MM.1S (cell line): ENCODE measurements at regions not wholly inside any gene's neighbourhood (a gene's known extent, or its start where the extent isn't known, plus 50 kb on each side); places are given as distances from the start of the nearest gene placed in this dataset.

ENCODE experiments used
- DNase-seq: peaks from one replicate; pipeline ENCODE4 v3.0.0-alpha.2; 2015
- H2AFZ ChIP-seq: fragments of 300-600 bp; sonication (generic); 2 replicates; pipeline ENCODE4 v1.6.0; 2016; ENCODE audit warnings: antibody characterized with exemption, low read length
- H3F3A ChIP-seq: fragments of 300-600 bp; sonication (generic); 2 replicates; pipeline ENCODE4 v1.6.1; 2016; ENCODE audit warnings: mild to moderate bottlenecking, antibody characterized with exemption, low read length, moderate library complexity, mixed read lengths; ENCODE audit not compliant: insufficient read depth
- H3K27ac ChIP-seq: fragments of 300-600 bp; sonication (generic); 2 replicates; pipeline ENCODE4 v1.5.1; 2016; ENCODE audit warnings: mild to moderate bottlenecking, low read length
- H3K27me3 ChIP-seq: fragments of 300-600 bp; sonication (generic); replicated peaks from 2 replicates; pipeline ENCODE4 v1.6.0; 2016; ENCODE audit warnings: low read length; ENCODE audit not compliant: insufficient read depth
- H3K36me3 ChIP-seq: fragments of 300-600 bp; sonication (generic); replicated peaks from 2 replicates; pipeline ENCODE4 v1.6.1; 2016; ENCODE audit warnings: mild to moderate bottlenecking, low read length, mixed read lengths; ENCODE audit not compliant: insufficient read depth
- H3K4me1 ChIP-seq: fragments of 300-600 bp; sonication (generic); 2 replicates; pipeline ENCODE4 v1.6.1; 2016; ENCODE audit warnings: low read length, mixed read lengths
- H3K4me2 ChIP-seq: fragments of 300-600 bp; sonication (generic); 2 replicates; pipeline ENCODE4 v1.6.0; 2016; ENCODE audit warnings: low read depth, low read length
- H3K4me3 ChIP-seq: fragments of 300-600 bp; sonication (generic); 2 replicates; pipeline ENCODE4 v1.5.1; 2016; ENCODE audit warnings: low read length, mixed read lengths
- H3K79me2 ChIP-seq: fragments of 300-600 bp; sonication (generic); 2 replicates; pipeline ENCODE4 v1.6.1; 2016; ENCODE audit warnings: mixed run types, low read length, mixed read lengths
- H3K9ac ChIP-seq: fragments of 300-600 bp; sonication (generic); 2 replicates; pipeline ENCODE4 v1.6.1; 2016; ENCODE audit warnings: low read length, mixed read lengths
- H3K9me2 ChIP-seq: fragments of 300-600 bp; sonication (generic); replicated peaks from 2 replicates; pipeline ENCODE4 v1.6.1; 2016; ENCODE audit warnings: mild to moderate bottlenecking, low read length, mixed read lengths; ENCODE audit not compliant: insufficient read depth
- H3K9me3 ChIP-seq: fragments of 300-600 bp; sonication (generic); replicated peaks from 2 replicates; pipeline ENCODE4 v1.6.1; 2016; ENCODE audit warnings: mild to moderate bottlenecking, low read length, mixed read lengths; ENCODE audit not compliant: insufficient read depth
- H4K20me1 ChIP-seq: fragments of 300-600 bp; sonication (generic); 2 replicates; pipeline ENCODE4 v1.6.1; 2016; ENCODE audit warnings: mild to moderate bottlenecking, low read length, moderate library complexity, mixed read lengths; ENCODE audit not compliant: insufficient read depth
- EZH2 ChIP-seq: fragments of 300-600 bp; sonication (generic); optimal IDR thresholded peaks from 2 replicates; pipeline ENCODE3; 2017; ENCODE audit warnings: low read depth, mild to moderate bottlenecking, antibody characterized with exemption, low read length, mixed read lengths
- EZH2phosphoT487 ChIP-seq: fragments of 300-600 bp; sonication (generic); IDR thresholded peaks from 2 replicates; pipeline ENCODE4 v1.6.1; 2018; ENCODE audit warnings: antibody characterized with exemption, low read length
- TF ChIP-seq, protein P1 (sequence below): fragments of 300-600 bp; sonication (generic); IDR thresholded peaks from 2 replicates; pipeline ENCODE4 v1.5.1; 2016; ENCODE audit warnings: antibody characterized with exemption, low read length, mixed read lengths

DNA sequence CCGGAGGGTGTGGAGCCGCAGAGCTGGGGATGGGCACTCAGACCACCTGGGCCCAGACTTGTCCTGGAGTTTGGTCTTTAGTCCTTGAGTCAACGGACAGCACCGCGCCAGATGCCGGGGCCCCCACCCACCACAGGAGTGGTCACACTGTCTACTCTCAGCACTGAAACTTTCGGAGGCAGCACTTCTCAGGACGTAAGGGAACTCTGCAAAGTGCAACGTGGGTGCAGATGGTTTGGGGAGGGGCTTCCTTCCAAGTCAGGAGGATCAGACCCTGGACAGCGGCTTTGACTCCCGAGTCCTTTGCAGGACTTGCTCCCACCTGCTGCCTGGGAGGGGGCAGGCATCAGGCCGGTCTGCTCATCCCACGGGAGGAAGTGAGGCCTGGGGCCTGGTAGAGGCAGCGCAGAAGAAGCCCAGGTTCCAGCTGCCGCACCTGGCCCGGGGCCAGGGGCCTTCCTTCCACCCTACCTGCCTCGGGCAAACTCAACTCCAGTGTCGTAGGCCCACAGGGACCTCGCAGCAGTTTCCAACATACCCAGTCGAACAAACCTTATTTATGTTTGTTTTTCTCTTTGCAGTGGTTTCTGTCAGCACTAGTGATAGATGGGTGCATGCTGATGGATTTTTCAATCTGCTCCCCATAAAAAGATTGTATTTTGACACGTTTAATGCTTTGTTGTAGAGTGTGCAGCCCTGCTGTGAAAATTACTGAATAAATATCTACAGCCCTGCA lies 149.8 kb upstream of the PPP1R26 start:
- H3K9me2 ChIP-seq, result no peaks in the 10 kb centered on the region
- TF ChIP-seq EZH2phosphoT487 (no peak), EZH2 (no peak)
- TF ChIP-seq, protein P1, sequence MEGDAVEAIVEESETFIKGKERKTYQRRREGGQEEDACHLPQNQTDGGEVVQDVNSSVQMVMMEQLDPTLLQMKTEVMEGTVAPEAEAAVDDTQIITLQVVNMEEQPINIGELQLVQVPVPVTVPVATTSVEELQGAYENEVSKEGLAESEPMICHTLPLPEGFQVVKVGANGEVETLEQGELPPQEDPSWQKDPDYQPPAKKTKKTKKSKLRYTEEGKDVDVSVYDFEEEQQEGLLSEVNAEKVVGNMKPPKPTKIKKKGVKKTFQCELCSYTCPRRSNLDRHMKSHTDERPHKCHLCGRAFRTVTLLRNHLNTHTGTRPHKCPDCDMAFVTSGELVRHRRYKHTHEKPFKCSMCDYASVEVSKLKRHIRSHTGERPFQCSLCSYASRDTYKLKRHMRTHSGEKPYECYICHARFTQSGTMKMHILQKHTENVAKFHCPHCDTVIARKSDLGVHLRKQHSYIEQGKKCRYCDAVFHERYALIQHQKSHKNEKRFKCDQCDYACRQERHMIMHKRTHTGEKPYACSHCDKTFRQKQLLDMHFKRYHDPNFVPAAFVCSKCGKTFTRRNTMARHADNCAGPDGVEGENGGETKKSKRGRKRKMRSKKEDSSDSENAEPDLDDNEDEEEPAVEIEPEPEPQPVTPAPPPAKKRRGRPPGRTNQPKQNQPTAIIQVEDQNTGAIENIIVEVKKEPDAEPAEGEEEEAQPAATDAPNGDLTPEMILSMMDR, result no peak
- H3F3A ChIP-seq, result no peaks in the 10 kb centered on the region
- H3K4me3 ChIP-seq, result no peak overlapping the region
- H3K27ac ChIP-seq, result no peak overlapping the region
- peaks cover 66% of the 10 kb centered on the region for H3K27me3 ChIP-seq
- H4K20me1 ChIP-seq, result no peaks in the 10 kb centered on the region
- no peaks in the 10 kb centered on the region for H3K79me2 ChIP-seq
- no peak overlapping the region for H3K9ac ChIP-seq
- H3K9me3 ChIP-seq, result no peaks in the 10 kb centered on the region
- no peaks in the 10 kb centered on the region for H3K36me3 ChIP-seq
- no peak for DNase-seq
- no peak overlapping the region for H2AFZ ChIP-seq
- H3K4me2 ChIP-seq, result no peak overlapping the region
- no peaks in the 10 kb centered on the region for H3K4me1 ChIP-seq

DNA sequence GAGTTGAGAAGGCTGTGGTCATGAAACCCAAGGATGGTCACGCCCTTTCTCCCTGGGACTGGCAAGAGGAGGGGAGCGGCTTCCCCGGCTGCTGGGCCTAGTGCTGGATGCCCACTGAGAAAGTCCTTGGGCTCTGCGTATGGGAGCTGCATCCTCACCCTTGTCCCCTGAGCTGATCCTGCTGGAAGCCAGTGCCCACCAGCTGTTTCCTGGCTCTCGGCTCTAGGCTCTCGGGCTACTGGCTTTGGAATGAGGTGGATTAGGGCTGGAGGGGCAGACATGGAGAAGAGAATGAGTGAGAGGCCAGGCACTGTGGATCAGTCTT lies 149.3 kb upstream of the PPP1R26 start:
- no peak overlapping the region for H3K27ac ChIP-seq
- no peaks in the 10 kb centered on the region for H3K9me2 ChIP-seq
- no peak overlapping the region for H3K4me2 ChIP-seq
- no peaks in the 10 kb centered on the region for H3K36me3 ChIP-seq
- H3K27me3 ChIP-seq, result peaks cover 71% of the 10 kb centered on the region
- no peaks in the 10 kb centered on the region for H4K20me1 ChIP-seq
- H2AFZ ChIP-seq, result no peak overlapping the region
- no peaks in the 10 kb centered on the region for H3K4me1 ChIP-seq
- H3F3A ChIP-seq, result no peaks in the 10 kb centered on the region
- TF ChIP-seq EZH2, result no peak
- no peaks in the 10 kb centered on the region for H3K79me2 ChIP-seq
- H3K9ac ChIP-seq, result no peak overlapping the region
- H3K9me3 ChIP-seq, result no peaks in the 10 kb centered on the region
- no peak for DNase-seq
- no peak overlapping the region for H3K4me3 ChIP-seq

DNA sequence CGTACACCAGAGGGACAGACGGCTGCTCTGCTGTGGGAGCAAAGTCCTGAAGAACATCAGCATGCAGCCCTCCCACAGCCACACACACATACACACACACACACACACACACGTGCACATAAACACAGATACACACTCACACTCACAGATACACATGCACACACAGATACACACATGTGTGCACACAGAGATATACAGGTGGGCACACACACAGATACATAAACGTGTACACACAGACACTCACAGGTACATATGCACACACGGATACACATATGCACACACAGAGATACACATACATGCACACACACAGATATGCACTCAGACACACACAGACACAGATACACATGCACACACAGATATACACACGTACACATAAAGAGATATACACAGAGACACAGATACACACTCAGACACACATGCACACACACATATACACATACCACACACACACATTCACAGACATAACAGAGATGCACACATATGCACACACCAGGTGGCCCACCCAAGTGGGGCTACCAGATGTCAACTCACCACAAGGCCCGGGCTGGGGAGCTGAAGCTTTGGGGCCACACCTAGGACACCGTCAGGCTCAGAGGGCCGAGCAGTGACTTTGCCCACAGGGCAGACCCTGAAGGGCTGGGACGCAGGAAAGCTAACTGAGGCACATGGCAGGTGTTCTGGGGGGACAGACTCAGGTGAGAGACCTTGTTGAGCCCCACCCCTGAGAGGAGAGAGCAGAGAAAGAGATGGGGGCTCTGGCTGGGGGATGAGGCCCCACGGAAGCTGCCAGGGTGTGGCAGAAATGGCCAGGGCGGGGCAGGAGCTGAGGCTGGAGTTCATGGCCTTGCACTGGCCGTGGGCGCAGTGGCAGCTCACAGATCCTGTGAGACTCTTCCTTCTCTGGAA lies 148.6 kb upstream of the PPP1R26 start:
- H2AFZ ChIP-seq, result no peak overlapping the region
- H4K20me1 ChIP-seq, result no peaks in the 10 kb centered on the region
- H3K9me2 ChIP-seq, result no peaks in the 10 kb centered on the region
- H3K4me2 ChIP-seq, result no peak overlapping the region
- no peaks in the 10 kb centered on the region for H3K79me2 ChIP-seq
- H3K36me3 ChIP-seq, result no peaks in the 10 kb centered on the region
- H3K9ac ChIP-seq, result no peak overlapping the region
- H3K4me3 ChIP-seq, result no peak overlapping the region
- H3F3A ChIP-seq, result no peaks in the 10 kb centered on the region
- H3K9me3 ChIP-seq, result no peaks in the 10 kb centered on the region
- H3K27me3 ChIP-seq, result peaks cover 73% of the 10 kb centered on the region
- H3K4me1 ChIP-seq, result no peaks in the 10 kb centered on the region
- H3K27ac ChIP-seq, result no peak overlapping the region
- DNase-seq, result no peak
- TF ChIP-seq EZH2phosphoT487 (no peak), EZH2 (no peak)
- TF ChIP-seq, protein P1, result no peak
